Kidney (tissue), 13 donors: ENCODE measurements at regions not wholly inside any gene's neighbourhood (a gene's known extent, or its start where the extent isn't known, plus 50 kb on each side); places are given as distances from the start of the nearest gene placed in this dataset.

ENCODE experiments used
- DNase-seq, 5 donors: peaks; one replicate each; pipeline ENCODE4 v3.0.0-alpha.2; 2013 to 2020
- FAIRE-seq: peaks from 2 replicates; lab custom pipeline; 2012; peaks lifted over from hg19 to GRCh38; lab: Jason Lieb, UNC
- H3K27ac ChIP-seq, 2 donors: one replicate each; pipeline ENCODE4 v1.7.0; 2013; ENCODE audit warnings: low read depth in 2 of 2, low read length in 2 of 2, inconsistent platforms in 1 of 2
- H3K27me3 ChIP-seq: one replicate; pipeline ENCODE4 v1.7.1; 2013; ENCODE audit warnings: low read length, inconsistent platforms; ENCODE audit not compliant: control insufficient read depth, insufficient read depth
- H3K36me3 ChIP-seq, 3 donors: one replicate each; pipeline versions ENCODE4 v1.7.0 to v1.7.1; 2013; ENCODE audit warnings: low read length in 3 of 3, control low read depth in 1 of 3, inconsistent platforms in 1 of 3; ENCODE audit not compliant: insufficient read depth in 3 of 3, control insufficient read depth in 2 of 3
- H3K4me1 ChIP-seq, 3 donors: one replicate each; pipeline versions ENCODE4 v1.7.0 to v1.7.1; 2013; ENCODE audit warnings: low read length in 3 of 3, inconsistent platforms in 1 of 3, low read depth in 1 of 3; ENCODE audit not compliant: control insufficient read depth in 2 of 3, insufficient read depth in 2 of 3
- H3K4me3 ChIP-seq, 3 donors: one replicate each; pipeline versions ENCODE4 v1.7.0 to v1.8.1; 2013; ENCODE audit warnings: low read length in 3 of 3, control low read depth in 1 of 3, inconsistent platforms in 1 of 3
- H3K9ac ChIP-seq, 3 donors: one replicate each; pipeline versions ENCODE4 v1.7.0 to v1.7.1; 2013; ENCODE audit warnings: low read length in 3 of 3, control low read depth in 1 of 3, inconsistent platforms in 1 of 3
- H3K9me3 ChIP-seq, 3 donors: one replicate each; pipeline versions ENCODE4 v1.7.0 to v1.7.1; 2013; ENCODE audit warnings: low read length in 3 of 3, control low read depth in 1 of 3, inconsistent platforms in 1 of 3; ENCODE audit not compliant: control insufficient read depth in 2 of 3, insufficient read depth in 1 of 3
- CTCF ChIP-seq: IDR thresholded peaks from 3 replicates; pipeline ENCODE4 v1.5.1; 2012; ENCODE audit warnings: mild to moderate bottlenecking, moderate library complexity, borderline replicate concordance; ENCODE audit not compliant: insufficient read depth; ENCODE audit errors: extremely low read depth
- intact Hi-C: fragments of 100-400 bp; cut with DNase I; formaldehyde crosslinking; loops from one replicate; pipeline ENCODE4 v1.11.1; 2022
- donor health status: control.
- donor health status: control.
- donor health status: control.
- donor health status: control.
- donor health status: control.
- donor health status: DM: yes; HTN: yes; CAD: no.
- donor health status: Normal renal cell carcinoma (clear cell type).

DNA sequence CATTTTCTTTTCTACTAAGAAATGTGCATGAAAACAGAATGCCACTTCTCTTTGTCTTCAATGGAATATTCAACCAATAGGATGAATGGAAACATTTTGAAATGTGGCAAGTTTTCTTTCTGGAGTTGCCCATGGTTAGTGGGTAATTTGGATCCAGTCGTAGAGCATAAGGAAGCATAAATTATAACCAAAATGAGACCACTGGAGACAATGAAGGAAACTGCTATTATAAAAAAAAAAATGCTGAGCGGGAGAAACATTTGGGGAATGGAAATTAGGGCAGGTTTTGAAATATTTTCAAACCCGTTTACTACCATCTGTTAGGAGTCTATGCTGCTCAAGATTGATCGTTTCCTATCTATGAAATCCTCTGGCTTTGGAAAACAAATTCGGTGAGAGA, 182.9 kb upstream of the PRKCQ start:
- Histone ChIP-seq H3K9ac (no peak overlapping the region), H3K36me3 (no peaks in the 10 kb centered on the region), H3K27ac (no peak overlapping the region), H3K4me1 (no peaks in the 10 kb centered on the region), H3K4me3 (no peak overlapping the region), H3K27me3 (no peaks in the 10 kb centered on the region), H3K9me3 (no peaks in the 10 kb centered on the region)
- TF ChIP-seq CTCF = no peak
- FAIRE-seq (no peak), DNase-seq (no peak)
- intact Hi-C loops = no loop called here

GRCh38 chr10:6759961-6760360, 179.9 kb upstream of the PRKCQ start:
- no peaks in the 10 kb centered on the region for H3K36me3 ChIP-seq
- H3K27me3 ChIP-seq = no peaks in the 10 kb centered on the region
- no peaks in the 10 kb centered on the region for H3K4me1 ChIP-seq
- H3K9ac ChIP-seq = no peak overlapping the region
- H3K9me3 ChIP-seq = no peaks in the 10 kb centered on the region
- intact Hi-C loops = no loop called here
- DNase-seq (no peak), FAIRE-seq (no peak)
- TF ChIP-seq CTCF = no peak
- H3K4me3 ChIP-seq = no peak overlapping the region
- H3K27ac ChIP-seq = no peak overlapping the region

GRCh38 chr10:6757158-6757557, 177.1 kb upstream of the PRKCQ start:
- H3K27ac ChIP-seq = no peak overlapping the region
- no peak overlapping the region for H3K9ac ChIP-seq
- H3K27me3 ChIP-seq = no peaks in the 10 kb centered on the region
- H3K4me3 ChIP-seq = no peak overlapping the region
- intact Hi-C loops = no loop called here
- FAIRE-seq (no peak), DNase-seq (no peak)
- TF ChIP-seq CTCF = no peak
- H3K36me3 ChIP-seq = no peaks in the 10 kb centered on the region
- no peaks in the 10 kb centered on the region for H3K4me1 ChIP-seq
- no peaks in the 10 kb centered on the region for H3K9me3 ChIP-seq

- FAIRE-seq (no peak), DNase-seq (peak in 1 of 5 donors; percentile 31)
- Histone ChIP-seq H3K27me3 (no peaks in the 10 kb centered on the region), H3K36me3 (no peaks in the 10 kb centered on the region), H3K9ac (no peak overlapping the region), H3K9me3 (no peaks in the 10 kb centered on the region), H3K27ac (no peak overlapping the region), H3K4me1 (no peaks in the 10 kb centered on the region), H3K4me3 (no peak overlapping the region)
- TF ChIP-seq CTCF = no peak
- intact Hi-C loops = no loop called here
These were observed 176.6 kb upstream of the PRKCQ start for GRCh38 chr10:6756716-6757115.
